ENCODE measurements at regions not wholly inside any gene's neighbourhood (a gene's known extent, or its start where the extent isn't known, plus 50 kb on each side); places are given as distances from the start of the nearest gene placed in this dataset.
"Not testable (repeated sequence)": the region's sequence is repeated elsewhere in the genome, so short reads cannot be mapped to it uniquely, and the experiment has no call there.

DNA sequence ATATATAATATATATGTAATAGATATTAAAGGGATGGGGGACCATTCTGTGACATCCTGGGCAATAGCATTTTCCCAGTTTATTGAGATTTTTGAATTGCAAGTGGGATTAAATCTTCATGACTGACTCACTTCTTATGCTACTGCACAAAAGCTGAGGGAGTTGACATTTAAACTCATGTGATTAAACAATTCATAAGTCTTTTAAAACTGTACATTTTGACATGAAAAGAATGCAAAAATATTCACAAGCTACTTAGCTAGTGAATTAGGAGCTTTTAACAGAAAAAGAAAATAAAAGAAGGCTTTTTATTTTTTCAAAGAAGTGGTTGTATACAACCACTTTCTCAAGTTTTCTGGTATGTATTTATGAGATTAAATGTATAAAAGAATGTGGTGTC, 179.4 kb upstream of the POMZP3 start:
- TF ChIP-seq CTCF (IDR thresholded peaks at IDR 0.05); ZFX (IDR thresholded peaks at IDR 0.05; ENCODE audit: borderline replicate concordance): not testable (repeated sequence)
